Cardiac fibroblast (primary cell): ENCODE measurements at regions not wholly inside any gene's neighbourhood (a gene's known extent, or its start where the extent isn't known, plus 50 kb on each side); places are given as distances from the start of the nearest gene placed in this dataset.

ENCODE experiments used
- DNase-seq, 2 donors: peaks; one replicate each; pipeline versions ENCODE4 v3.0.0 to v3.0.0-alpha.2; 2010; ENCODE audit warnings: low read depth in 2 of 2
- H3K4me3 ChIP-seq, 2 donors: replicated peaks in 1 of 2; 1 replicate in 1 of 2; 2 replicates in 1 of 2; pipeline ENCODE4 v1.5.1; 2011; ENCODE audit warnings: low read depth in 2 of 2, low read length in 2 of 2, mild to moderate bottlenecking in 2 of 2, moderate library complexity in 1 of 2
- TF ChIP-seq, protein P1 (sequence below): IDR thresholded peaks from one replicate; pipeline ENCODE4 v1.5.1; 2011; ENCODE audit warnings: low read depth, mild to moderate bottlenecking, low read length, inconsistent platforms

DNA sequence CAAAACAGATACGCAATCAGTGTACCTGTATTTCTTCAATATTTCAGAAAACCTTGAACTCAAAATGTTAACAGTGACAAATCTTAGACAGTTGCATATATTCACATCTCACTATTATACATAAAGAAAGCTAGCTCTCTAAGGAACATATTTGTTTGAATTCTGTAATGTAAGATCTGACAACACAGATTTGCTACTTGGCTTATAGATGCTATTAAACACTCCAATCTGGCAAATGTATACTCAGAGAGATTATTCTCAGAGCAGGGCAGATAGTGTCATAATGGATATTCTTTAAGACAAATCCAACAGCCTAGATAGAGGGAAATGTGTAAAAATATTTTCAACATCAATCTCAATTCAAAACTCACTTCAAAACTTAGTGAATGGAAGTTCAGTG lies 794.5 kb upstream of the CDH9 start:
- no peak for DNase-seq
- H3K4me3 ChIP-seq = no peak overlapping the region
- TF ChIP-seq, protein P1, sequence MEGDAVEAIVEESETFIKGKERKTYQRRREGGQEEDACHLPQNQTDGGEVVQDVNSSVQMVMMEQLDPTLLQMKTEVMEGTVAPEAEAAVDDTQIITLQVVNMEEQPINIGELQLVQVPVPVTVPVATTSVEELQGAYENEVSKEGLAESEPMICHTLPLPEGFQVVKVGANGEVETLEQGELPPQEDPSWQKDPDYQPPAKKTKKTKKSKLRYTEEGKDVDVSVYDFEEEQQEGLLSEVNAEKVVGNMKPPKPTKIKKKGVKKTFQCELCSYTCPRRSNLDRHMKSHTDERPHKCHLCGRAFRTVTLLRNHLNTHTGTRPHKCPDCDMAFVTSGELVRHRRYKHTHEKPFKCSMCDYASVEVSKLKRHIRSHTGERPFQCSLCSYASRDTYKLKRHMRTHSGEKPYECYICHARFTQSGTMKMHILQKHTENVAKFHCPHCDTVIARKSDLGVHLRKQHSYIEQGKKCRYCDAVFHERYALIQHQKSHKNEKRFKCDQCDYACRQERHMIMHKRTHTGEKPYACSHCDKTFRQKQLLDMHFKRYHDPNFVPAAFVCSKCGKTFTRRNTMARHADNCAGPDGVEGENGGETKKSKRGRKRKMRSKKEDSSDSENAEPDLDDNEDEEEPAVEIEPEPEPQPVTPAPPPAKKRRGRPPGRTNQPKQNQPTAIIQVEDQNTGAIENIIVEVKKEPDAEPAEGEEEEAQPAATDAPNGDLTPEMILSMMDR = no peak

DNA sequence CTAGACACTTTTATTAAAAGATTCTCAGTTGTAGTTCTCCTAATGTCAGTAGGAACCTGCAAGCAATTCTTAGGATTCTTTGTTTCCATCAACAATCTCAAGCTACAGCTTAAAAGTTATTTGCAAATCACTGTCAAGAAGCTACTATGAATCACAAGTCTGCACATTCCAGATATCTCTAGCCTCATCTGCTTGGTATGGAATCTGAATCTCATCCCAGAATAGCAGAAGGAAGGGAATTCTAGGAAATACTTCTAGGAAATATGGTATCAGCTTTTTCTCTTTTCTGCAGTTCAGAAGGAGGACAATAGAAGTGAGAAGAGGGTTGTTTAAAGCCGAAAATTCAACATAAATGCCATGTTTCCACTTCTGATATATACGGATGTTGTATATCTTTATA lies 792.2 kb upstream of the CDH9 start:
- peak in 1 of 2 donors; percentile 43 for DNase-seq
- no peak overlapping the region for H3K4me3 ChIP-seq
- TF ChIP-seq, protein P1 = no peak

DNA sequence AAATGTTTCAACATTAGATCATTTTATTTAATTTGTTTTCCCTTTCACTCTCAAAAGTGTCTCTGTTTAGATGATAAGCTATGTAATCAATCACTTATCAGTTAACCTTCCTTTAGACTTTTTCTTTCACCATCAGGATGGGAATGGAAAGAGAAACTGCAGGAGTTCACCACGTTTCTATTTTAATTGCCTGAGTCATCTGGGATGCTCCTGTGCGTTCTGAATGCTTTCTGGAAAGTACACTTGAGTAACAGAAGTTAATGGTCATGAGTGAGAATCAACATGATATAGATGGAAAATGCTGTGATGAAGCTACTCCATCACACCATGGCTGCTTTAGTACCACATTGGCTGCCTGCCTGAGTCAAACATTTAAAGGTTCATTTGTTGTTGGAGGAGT lies 783.3 kb upstream of the CDH9 start:
- no peak for DNase-seq
- TF ChIP-seq, protein P1 = no peak
- H3K4me3 ChIP-seq = no peak overlapping the region

DNA sequence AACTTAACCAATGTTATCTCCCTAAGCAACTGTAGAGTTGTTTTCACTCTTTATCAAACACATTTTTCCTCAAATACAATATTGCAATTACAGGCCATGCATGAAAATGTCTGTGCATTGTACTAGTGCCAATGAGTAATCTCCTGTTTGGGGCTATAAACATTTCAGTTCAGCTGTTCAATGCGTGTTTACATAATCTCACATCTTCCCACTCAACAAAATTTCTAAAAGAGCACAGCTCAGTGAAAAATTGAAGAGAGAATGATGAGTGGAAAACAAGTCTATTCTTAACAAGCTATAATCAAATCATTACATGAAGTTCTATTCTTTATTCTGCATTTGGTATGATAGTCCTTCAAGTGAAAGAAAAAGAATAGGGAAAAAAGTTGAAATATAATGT lies 780.5 kb upstream of the CDH9 start:
- H3K4me3 ChIP-seq = no peak overlapping the region
- DNase-seq = no peak
- TF ChIP-seq, protein P1 = no peak

DNA sequence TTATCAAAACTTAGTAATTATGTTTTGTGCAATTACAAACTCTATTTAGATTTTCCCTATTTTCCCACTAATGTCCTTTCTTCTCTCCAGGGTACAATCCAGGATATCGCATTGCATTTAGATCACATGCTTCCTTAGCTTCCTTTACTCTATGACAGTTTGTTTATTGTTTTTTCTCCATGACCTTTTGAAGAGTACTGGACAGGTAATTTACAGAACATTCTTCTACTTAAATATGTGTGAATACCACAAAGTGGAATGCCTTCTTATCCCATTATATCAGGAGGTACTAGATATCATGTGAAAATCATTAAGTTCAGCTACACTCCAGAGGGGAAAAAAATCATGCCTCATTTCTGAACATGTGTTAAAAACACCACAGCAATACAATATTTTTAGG lies 776.6 kb upstream of the CDH9 start:
- TF ChIP-seq, protein P1 = no peak
- DNase-seq = no peak

DNA sequence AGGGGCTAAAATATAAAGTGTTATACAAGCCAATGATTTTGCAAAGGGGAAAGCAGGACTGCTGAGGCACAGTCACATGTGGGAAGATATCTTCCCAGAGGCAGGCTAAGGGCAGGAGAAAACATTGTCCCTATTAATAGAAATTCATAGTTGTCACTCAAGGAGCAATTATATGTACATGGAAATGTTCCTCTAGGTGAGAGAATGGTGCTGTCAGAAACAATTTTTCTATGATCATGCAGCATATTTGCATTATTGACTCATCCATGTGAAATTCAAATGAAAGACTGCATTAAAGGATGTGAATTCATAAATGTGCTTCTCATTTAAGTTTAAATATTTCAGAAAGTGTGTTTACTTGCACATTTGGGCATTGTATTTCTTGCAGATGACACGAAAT lies 775.9 kb upstream of the CDH9 start:
- TF ChIP-seq, protein P1 = no peak
- DNase-seq = no peak
- no peak overlapping the region for H3K4me3 ChIP-seq

More for the DNA sequence above, 776.6 kb upstream of the CDH9 start:
- no peak overlapping the region for H3K4me3 ChIP-seq

DNA sequence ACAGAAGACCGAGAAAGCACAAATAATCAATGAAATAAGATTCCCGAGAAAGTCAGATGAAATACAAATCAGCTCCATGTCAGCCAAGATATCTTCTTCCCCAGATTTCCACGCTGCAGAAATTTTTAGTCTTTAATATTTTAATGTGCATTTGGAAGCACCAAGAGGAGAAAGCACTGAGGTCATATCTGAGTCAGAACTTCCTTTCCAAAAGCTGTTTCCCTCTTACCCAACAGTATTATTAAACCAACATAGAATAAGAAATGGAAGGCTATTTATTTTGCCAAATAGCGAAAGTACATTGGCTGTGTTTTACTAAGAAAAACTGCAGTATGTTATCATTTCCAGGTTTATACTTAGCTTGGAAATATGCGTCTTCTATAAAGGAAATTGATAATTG lies 772.1 kb upstream of the CDH9 start:
- peak; percentile 17 to 53 for DNase-seq
- no peak overlapping the region for H3K4me3 ChIP-seq
- TF ChIP-seq, protein P1 = no peak
